K562 (cell line): ENCODE measurements at regions not wholly inside any gene's neighbourhood (a gene's known extent, or its start where the extent isn't known, plus 50 kb on each side); places are given as distances from the start of the nearest gene placed in this dataset.

Source experiments
- CTCF ChIP-seq, 3 experiments: IDR thresholded peaks in 2 of 3; conservative IDR thresholded peaks in 1 of 3; 2 replicates each; pipeline ENCODE4 v1.5.1; 2011 to 2012; ENCODE audit warnings: low read length in 3 of 3, mild to moderate bottlenecking in 3 of 3, control low read depth in 2 of 3, improper control_type of control experiment in 1 of 3, inconsistent platforms in 1 of 3, low read depth in 1 of 3, mixed read lengths in 1 of 3, moderate library complexity in 1 of 3; ENCODE audit not compliant: insufficient read depth in 2 of 3
- EZH2 ChIP-seq: IDR thresholded peaks from 2 replicates; pipeline ENCODE4 v1.6.1; 2012; ENCODE audit warnings: low read depth, mild to moderate bottlenecking, inconsistent platforms, low read length, borderline replicate concordance
- FIP1L1 ChIP-seq: fragments of 200-400 bp; formaldehyde crosslinking; IDR thresholded peaks from 2 replicates; pipeline ENCODE4 v1.6.1; 2018; ENCODE audit warnings: mild to moderate bottlenecking, low read depth, low read length; ENCODE audit not compliant: poor library complexity, severe bottlenecking
- GABPA ChIP-seq: fragments of 200-800 bp; sonication (Bioruptor generic); conservative IDR thresholded peaks from 2 replicates; pipeline ENCODE4 v1.6.1; 2016; ENCODE audit warnings: low read depth, missing genetic modification characterization, missing compliant biosample characterization
- L3MBTL2 ChIP-seq: fragments of 450-650 bp; IDR thresholded peaks from 2 replicates; pipeline ENCODE4 v1.6.1; 2016; ENCODE audit warnings: mild to moderate bottlenecking, moderate library complexity
- POLR2A ChIP-seq: fragments of 450-650 bp; conservative IDR thresholded peaks from 2 replicates; pipeline ENCODE4 v1.6.1; 2016
- SIN3A ChIP-seq, 2 experiments: fragments of 150-350 bp in 1 of 2; IDR thresholded peaks; 2 replicates each; pipeline ENCODE4 v1.6.1; 2011 to 2016; ENCODE audit warnings: borderline replicate concordance in 2 of 2, low read depth in 2 of 2, low read length in 2 of 2, mild to moderate bottlenecking in 2 of 2, moderate library complexity in 2 of 2; ENCODE audit not compliant: control insufficient read depth in 1 of 2
- STAT5A ChIP-seq: IDR thresholded peaks from 2 replicates; pipeline ENCODE4 v1.6.1; 2012; ENCODE audit warnings: low read length, inconsistent platforms, borderline replicate concordance
- TAF1 ChIP-seq: IDR thresholded peaks from 2 replicates; pipeline ENCODE4 v1.6.1; 2011; ENCODE audit warnings: mild to moderate bottlenecking, low read length, moderate library complexity; ENCODE audit not compliant: insufficient read depth, control insufficient read depth, severe bottlenecking; ENCODE audit errors: extremely low read depth
- THRA ChIP-seq: fragments of 450-650 bp; IDR thresholded peaks from 2 replicates; pipeline ENCODE4 v1.6.1; 2017; ENCODE audit warnings: mild to moderate bottlenecking, moderate library complexity

GRCh38 chr2:217743966-217744761 lies 258.6 kb downstream of the TNS1 start:
- TF ChIP-seq STAT5A (no peak), CTCF (IDR thresholded peaks at IDR 0.05 in 2 of 3, conservative IDR thresholded peaks at IDR 0.05 in 1 of 3; ENCODE audit: insufficient read depth in 2 of 3, low read depth in 1 of 3, low read length in 3 of 3) (no peak), L3MBTL2 (no peak), THRA (no peak), TAF1 (no peak), POLR2A (no peak), GABPA (tag) (no peak), SIN3A (IDR thresholded peaks at IDR 0.05; ENCODE audit: borderline replicate concordance in 2 of 2, control insufficient read depth in 1 of 2, low read depth in 2 of 2, low read length in 2 of 2) (no peak), EZH2 (no peak), FIP1L1 (no peak)
